BLaER1 (cell line): ENCODE measurements at regions not wholly inside any gene's neighbourhood (a gene's known extent, or its start where the extent isn't known, plus 50 kb on each side); places are given as distances from the start of the nearest gene placed in this dataset.

Experiments used
- H3K27ac ChIP-seq: shearing (Covaris generic); formaldehyde crosslinking; 2 replicates; pipeline ENCODE4 v1.8.1; 2022
- H3K27me3 ChIP-seq: shearing (Covaris generic); formaldehyde crosslinking; 2 replicates; pipeline ENCODE4 v1.8.1; 2022
- H3K36me3 ChIP-seq: shearing (Covaris generic); formaldehyde crosslinking; 2 replicates; pipeline ENCODE4 v1.8.1; 2022
- H3K4me1 ChIP-seq: shearing (Covaris generic); formaldehyde crosslinking; 2 replicates; pipeline ENCODE4 v1.8.1; 2022
- H3K4me2 ChIP-seq: shearing (Covaris generic); formaldehyde crosslinking; 2 replicates; pipeline ENCODE4 v1.8.1; 2022
- H3K4me3 ChIP-seq: shearing (Covaris generic); formaldehyde crosslinking; 2 replicates; pipeline ENCODE4 v1.8.1; 2022
- H3K9ac ChIP-seq: shearing (Covaris generic); formaldehyde crosslinking; 2 replicates; pipeline ENCODE4 v1.8.1; 2022
- H3K9me3 ChIP-seq: shearing (Covaris generic); formaldehyde crosslinking; 2 replicates; pipeline ENCODE4 v1.8.1; 2022
- H4K20me1 ChIP-seq: shearing (Covaris generic); formaldehyde crosslinking; 2 replicates; pipeline ENCODE4 v1.8.1; 2022
- Cebpa-rat ChIP-seq: shearing (Covaris generic); IDR thresholded peaks from 2 replicates; pipeline ENCODE4 v1.8.1; 2022

DNA sequence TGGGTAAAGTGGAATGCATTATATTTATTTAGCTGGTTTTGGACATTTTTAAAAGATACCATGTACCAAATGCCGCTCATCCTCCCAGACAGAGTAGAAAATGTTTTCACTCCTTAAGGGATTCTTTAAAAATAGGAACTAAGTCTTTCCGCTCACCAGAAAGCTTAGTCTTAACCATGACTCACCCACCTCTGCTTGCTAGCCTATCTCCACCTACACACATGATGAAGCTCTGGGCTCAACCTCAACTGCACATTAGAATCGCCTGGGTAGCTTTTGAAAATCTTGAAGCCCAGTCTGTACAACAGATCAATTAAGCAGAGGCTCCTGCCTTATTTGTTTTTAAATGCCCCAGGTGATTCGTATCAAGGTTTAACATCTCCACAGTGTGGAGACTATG is 260.5 kb downstream of the NEDD1 start:
- H3K27ac ChIP-seq: no peak overlapping the region
- H3K4me2 ChIP-seq: no peak overlapping the region
- H3K27me3 ChIP-seq: no peaks in the 10 kb centered on the region
- no peak for TF ChIP-seq Cebpa-rat
- no peaks in the 10 kb centered on the region for H3K4me1 ChIP-seq
- H3K36me3 ChIP-seq: no peaks in the 10 kb centered on the region
- H3K9me3 ChIP-seq: no peaks in the 10 kb centered on the region
- no peaks in the 10 kb centered on the region for H4K20me1 ChIP-seq
- H3K4me3 ChIP-seq: no peak overlapping the region
- H3K9ac ChIP-seq: no peak overlapping the region

DNA sequence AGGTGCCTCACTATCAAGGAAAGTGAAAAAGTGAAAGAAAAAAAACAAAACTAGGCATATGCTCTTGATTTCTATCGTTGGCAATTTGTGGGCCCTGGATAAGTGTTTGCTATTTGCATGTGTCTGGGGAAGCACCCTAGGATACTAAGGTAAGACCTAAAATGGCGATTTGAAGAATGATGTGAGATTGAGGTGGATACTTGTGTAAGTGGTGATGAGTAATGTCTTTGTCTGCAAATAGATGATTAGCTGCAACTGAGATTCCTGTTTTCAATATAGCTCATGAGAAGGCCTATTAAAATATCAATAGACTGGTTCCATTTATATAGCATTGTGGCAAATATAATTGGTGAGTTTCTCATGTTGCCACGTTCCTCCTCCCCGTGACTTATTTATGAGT is 261.7 kb downstream of the NEDD1 start:
- Histone ChIP-seq H3K4me2 (no peak overlapping the region), H3K9ac (no peak overlapping the region), H3K27me3 (no peaks in the 10 kb centered on the region), H3K9me3 (no peaks in the 10 kb centered on the region), H3K27ac (no peak overlapping the region), H4K20me1 (no peaks in the 10 kb centered on the region), H3K36me3 (no peaks in the 10 kb centered on the region), H3K4me3 (no peak overlapping the region), H3K4me1 (no peaks in the 10 kb centered on the region)
- TF ChIP-seq Cebpa-rat: no peak

DNA sequence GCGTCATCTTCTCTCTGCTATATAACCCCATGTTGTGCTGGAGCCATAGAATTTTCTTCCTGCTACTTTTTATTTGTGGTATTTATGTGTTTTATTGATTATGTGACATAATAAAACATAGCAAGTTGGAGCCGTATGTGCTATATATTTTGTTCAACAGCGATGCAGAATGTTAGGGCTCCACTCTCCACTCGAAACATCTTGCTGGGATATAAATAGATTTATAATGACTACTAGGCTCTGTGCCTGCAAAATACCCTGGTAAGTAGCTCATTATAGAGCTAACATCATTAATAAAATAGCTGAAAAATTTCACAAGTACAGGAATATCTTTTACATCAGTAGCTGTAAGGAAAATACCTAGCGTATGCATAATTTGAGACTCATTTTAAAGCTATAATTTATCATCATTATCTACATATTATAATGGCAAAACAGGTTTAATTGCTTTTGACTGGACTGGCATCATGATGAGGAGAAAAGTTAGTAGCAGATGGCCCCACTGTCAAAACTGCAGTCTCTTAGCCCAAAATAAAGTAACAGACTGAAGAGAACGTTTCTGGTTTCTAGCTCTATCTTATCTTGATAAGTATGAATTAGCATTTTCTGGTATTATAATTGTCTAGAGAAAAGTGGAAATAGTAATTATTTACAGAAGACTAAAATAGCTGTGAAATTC is 263.0 kb downstream of the NEDD1 start:
- no peak overlapping the region for H3K4me3 ChIP-seq
- no peak overlapping the region for H3K4me2 ChIP-seq
- H3K4me1 ChIP-seq: no peaks in the 10 kb centered on the region
- H3K9ac ChIP-seq: no peak overlapping the region
- H3K27ac ChIP-seq: no peak overlapping the region
- no peaks in the 10 kb centered on the region for H3K36me3 ChIP-seq
- H3K27me3 ChIP-seq: no peaks in the 10 kb centered on the region
- H3K9me3 ChIP-seq: no peaks in the 10 kb centered on the region
- no peaks in the 10 kb centered on the region for H4K20me1 ChIP-seq
- no peak for TF ChIP-seq Cebpa-rat

DNA sequence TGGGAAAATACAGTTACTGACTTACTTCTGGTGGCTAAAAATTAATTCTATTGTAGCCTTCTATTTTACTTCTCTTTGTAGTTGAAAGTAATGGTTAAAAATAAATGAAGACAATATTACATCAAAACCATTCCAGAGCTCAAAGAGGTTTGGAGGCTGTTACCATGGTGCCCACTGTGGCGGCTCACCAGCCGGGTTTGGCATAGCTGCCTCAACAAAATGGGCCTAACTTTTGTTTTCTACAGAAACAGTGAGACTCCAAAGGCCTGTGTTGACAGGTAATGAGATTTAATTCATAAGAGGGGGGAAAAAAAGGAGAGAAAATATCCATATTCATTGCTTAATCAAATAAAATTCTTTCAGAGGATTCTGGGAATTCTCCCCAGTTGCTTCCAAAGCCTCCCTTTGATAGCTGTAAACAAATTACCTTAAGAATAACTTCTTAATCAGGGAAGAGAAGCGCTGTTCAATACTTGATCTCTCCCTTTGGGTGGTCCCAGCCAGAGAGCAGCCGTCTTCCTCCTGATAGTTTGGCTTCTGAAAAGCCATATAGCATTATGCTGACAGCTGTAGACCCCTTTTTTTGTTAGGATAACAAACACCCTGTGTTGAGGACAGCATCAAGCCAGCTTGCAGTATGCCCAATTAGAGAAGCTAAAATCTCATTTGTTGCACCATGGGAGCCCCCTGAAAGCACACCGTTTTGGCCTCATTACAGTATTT is 266.8 kb downstream of the NEDD1 start:
- Histone ChIP-seq H3K4me1 (no peaks in the 10 kb centered on the region), H3K36me3 (no peaks in the 10 kb centered on the region), H4K20me1 (no peaks in the 10 kb centered on the region), H3K4me3 (no peak overlapping the region), H3K9me3 (peaks cover 3% of the 10 kb centered on the region; the same call in 1 of the 2 replicates), H3K27ac (no peak overlapping the region), H3K27me3 (no peaks in the 10 kb centered on the region), H3K9ac (no peak overlapping the region), H3K4me2 (no peak overlapping the region)
- TF ChIP-seq Cebpa-rat: no peak

DNA sequence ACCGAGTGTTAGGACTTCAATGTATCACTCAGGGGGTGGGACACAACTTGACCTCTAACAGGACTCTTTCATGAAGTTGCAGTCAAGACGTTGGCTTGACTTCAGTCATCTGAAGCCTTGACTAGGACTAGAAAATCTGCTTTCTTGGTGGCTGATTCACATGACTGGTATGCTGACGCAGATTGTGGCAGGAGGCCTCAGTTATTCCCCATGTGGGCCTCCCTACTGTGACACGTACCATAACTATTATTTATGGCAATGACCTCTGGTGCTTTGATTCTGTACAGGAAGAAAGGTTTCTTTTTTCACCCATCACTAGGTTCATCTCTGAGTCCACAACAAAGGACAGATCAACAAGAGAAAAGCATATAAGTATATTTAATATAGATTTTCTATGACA is 270.4 kb downstream of the NEDD1 start:
- H4K20me1 ChIP-seq: no peaks in the 10 kb centered on the region
- H3K4me3 ChIP-seq: no peak overlapping the region
- no peaks in the 10 kb centered on the region for H3K4me1 ChIP-seq
- H3K9me3 ChIP-seq: peaks cover 3% of the 10 kb centered on the region; the same call in 1 of the 2 replicates
- no peak for TF ChIP-seq Cebpa-rat
- no peak overlapping the region for H3K27ac ChIP-seq
- no peaks in the 10 kb centered on the region for H3K27me3 ChIP-seq
- H3K4me2 ChIP-seq: no peak overlapping the region
- no peak overlapping the region for H3K9ac ChIP-seq
- no peaks in the 10 kb centered on the region for H3K36me3 ChIP-seq

DNA sequence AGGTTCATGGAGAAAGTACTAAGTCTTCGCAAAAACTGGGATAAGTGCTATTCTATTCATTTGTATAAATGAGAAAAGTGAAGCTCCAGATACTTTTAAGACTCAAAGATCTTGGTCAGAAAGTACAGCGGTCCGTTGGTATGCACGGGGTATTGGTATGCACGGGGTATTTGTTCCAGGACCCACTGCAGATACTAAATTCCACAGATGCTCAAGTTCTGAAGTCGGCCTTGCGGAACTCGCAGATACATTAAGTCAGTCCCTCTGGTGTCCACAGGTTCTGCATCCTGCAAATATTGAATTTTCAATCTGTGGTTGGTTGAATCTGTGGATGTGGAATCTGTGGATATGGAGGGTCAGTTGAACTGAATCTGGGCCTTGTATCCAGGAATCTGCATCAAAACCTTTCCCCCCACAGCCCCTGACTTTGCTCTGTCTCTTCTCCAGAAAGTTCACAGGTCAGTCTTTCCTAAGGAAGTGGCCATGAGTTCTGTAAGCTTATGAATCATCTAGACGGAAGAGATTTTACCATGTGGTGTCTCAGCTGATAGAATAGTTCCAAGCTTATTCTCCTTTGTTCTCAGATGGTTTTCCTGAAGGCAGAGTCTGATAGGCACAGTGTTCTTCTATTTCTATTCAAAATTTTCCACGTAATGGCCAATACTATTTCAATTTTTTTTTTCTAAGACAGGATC is 274.7 kb downstream of the NEDD1 start:
- Histone ChIP-seq H3K4me3 (no peak overlapping the region), H3K36me3 (no peaks in the 10 kb centered on the region), H3K4me2 (no peak overlapping the region), H4K20me1 (no peaks in the 10 kb centered on the region), H3K9me3 (peaks cover 3% of the 10 kb centered on the region; the same call in 1 of the 2 replicates), H3K9ac (no peak overlapping the region), H3K27ac (no peak overlapping the region), H3K4me1 (no peaks in the 10 kb centered on the region), H3K27me3 (no peaks in the 10 kb centered on the region)
- TF ChIP-seq Cebpa-rat: no peak

DNA sequence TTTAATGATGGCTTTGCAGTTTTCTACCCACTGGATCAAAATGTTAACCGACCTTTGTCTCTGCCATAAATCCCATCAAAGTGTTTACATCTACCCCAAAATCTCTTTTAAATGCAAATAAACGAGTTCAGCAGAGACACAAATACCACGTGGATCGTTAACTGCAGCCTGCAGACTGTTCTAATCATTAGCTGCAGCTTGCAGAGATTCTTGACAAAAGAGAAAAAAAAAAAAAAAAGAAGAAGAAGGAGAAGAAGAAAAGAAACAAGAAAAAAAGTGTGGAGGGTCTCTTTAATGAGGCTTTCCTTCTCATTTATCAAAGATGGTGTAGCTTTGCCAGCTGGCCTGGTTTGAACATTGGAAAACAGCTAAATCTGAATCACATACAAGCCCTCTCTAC is 275.7 kb downstream of the NEDD1 start:
- Histone ChIP-seq H3K36me3 (no peaks in the 10 kb centered on the region), H3K4me3 (no peak overlapping the region), H4K20me1 (no peaks in the 10 kb centered on the region), H3K27me3 (no peaks in the 10 kb centered on the region), H3K27ac (no peak overlapping the region), H3K4me1 (no peaks in the 10 kb centered on the region), H3K9ac (no peak overlapping the region), H3K9me3 (no peaks in the 10 kb centered on the region; the same call in 1 of the 2 replicates), H3K4me2 (no peak overlapping the region)
- TF ChIP-seq Cebpa-rat: no peak

DNA sequence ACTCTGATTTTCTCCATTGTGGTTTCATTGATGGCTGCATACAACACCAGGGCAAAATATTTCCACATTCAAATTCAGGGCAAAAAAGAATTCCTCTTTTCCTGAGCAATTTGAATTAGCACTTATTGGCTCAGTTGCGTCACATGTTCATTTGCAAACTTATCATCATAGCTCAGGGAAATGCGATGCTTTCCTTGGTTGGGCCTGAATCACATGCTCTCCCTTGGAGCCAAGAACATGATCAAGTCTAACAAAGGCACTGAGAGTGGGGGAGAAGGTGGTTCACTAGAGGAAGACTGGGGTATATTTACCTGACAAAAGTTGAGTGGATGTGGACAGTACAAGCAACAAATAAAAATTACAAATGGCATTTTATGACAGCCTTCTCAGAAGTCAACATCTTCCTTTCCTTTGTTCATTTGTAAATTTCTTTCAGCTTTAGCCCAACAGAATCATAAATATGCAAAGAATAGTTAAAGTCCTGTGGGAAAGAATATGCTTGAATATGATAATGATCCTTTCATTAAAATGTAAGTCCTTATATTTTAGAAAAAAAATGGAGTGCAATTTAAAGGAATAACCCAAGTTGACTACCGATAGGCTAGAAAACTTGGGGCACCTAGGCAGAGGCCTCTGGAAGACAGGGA is 277.2 kb downstream of the NEDD1 start:
- H3K4me3 ChIP-seq: no peak overlapping the region
- H4K20me1 ChIP-seq: no peaks in the 10 kb centered on the region
- H3K4me1 ChIP-seq: no peaks in the 10 kb centered on the region
- no peak overlapping the region for H3K9ac ChIP-seq
- H3K4me2 ChIP-seq: no peak overlapping the region
- no peaks in the 10 kb centered on the region for H3K27me3 ChIP-seq
- no peak for TF ChIP-seq Cebpa-rat
- H3K36me3 ChIP-seq: no peaks in the 10 kb centered on the region
- H3K27ac ChIP-seq: no peak overlapping the region
- no peaks in the 10 kb centered on the region for H3K9me3 ChIP-seq

DNA sequence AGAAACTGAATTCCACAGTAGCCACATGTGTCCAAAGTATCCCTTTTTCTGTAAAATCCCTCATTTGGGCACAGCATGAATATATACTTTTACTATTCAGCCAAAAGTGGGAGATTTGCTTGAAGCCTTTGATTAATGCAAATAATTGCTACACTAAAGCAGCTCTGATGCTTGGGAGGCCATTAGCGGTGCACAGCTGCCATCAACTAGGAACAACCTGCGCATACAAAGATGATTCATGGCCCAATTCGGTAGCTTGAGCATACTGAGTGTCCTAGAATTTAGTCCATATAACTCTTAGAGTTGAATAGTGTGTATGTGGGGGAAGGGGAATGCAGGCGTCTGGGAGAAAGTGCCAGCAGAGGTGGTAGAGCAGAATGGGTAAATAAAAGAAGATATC is 277.0 kb upstream of the RMST start:
- H3K4me2 ChIP-seq: no peak overlapping the region
- no peaks in the 10 kb centered on the region for H3K27me3 ChIP-seq
- no peaks in the 10 kb centered on the region for H3K36me3 ChIP-seq
- H3K4me3 ChIP-seq: no peak overlapping the region
- no peaks in the 10 kb centered on the region for H3K4me1 ChIP-seq
- no peaks in the 10 kb centered on the region for H4K20me1 ChIP-seq
- no peak overlapping the region for H3K9ac ChIP-seq
- no peak overlapping the region for H3K27ac ChIP-seq
- no peak for TF ChIP-seq Cebpa-rat
- H3K9me3 ChIP-seq: no peaks in the 10 kb centered on the region

DNA sequence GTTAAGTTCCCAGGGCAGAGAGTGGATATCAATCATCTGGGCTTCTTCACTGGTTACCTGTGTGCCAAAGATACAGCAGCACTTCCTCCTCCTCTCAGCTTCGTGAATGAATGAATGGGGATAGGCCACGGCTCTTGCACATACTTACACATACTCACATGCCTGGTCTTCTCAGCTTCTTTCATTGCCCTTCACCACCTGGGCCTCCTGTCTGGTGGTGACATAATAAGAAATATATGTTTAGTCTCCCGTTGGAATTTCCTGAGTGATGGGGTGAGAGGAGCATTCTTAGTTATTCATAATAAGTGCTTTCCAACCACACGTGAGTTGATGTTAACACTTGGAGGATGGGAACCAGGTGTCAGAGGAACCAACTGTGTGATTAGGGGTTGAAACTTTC is 268.1 kb upstream of the RMST start:
- Histone ChIP-seq H3K9me3 (peaks cover 22% of the 10 kb centered on the region), H3K9ac (no peak overlapping the region), H3K27ac (no peak overlapping the region), H3K4me3 (no peak overlapping the region), H3K36me3 (no peaks in the 10 kb centered on the region), H4K20me1 (no peaks in the 10 kb centered on the region), H3K4me2 (no peak overlapping the region), H3K4me1 (no peaks in the 10 kb centered on the region), H3K27me3 (no peaks in the 10 kb centered on the region)
- no peak for TF ChIP-seq Cebpa-rat
